ENCODE measurements at regions not wholly inside any gene's neighbourhood (a gene's known extent, or its start where the extent isn't known, plus 50 kb on each side); places are given as distances from the start of the nearest gene placed in this dataset.

DNA sequence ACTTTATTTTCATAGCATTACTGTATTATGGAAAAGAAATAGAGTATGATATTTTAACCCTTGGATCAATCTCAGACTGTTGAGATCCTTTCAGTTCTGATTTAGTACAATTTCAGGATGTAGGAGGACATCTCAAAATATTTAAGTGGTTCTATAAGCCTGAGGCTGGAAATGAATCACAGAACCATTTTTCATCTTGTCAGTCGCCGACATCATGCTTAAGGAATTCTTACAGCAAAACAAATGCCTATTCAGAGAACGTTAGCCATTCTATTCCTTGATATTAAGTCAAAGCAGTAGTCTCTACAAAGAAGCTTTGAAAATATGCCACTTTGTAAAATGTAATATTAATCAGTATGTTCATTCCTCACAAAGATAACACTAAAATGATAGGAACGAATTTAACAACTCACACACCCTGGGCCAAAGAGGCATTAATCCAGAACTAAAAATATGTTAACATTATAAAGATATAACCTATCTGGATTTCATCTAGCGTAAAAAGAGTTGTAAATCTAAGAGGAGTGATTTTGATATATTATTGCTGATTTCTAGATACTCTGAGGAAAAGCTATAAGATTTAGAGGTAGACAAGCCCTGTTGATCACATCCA is 152.0 kb downstream of the GASK1B start:
- DNase-seq (ENCODE audit: insufficient read length, low spot score) (no peak), FAIRE-seq (no peak)
- TF ChIP-seq, protein P1, sequence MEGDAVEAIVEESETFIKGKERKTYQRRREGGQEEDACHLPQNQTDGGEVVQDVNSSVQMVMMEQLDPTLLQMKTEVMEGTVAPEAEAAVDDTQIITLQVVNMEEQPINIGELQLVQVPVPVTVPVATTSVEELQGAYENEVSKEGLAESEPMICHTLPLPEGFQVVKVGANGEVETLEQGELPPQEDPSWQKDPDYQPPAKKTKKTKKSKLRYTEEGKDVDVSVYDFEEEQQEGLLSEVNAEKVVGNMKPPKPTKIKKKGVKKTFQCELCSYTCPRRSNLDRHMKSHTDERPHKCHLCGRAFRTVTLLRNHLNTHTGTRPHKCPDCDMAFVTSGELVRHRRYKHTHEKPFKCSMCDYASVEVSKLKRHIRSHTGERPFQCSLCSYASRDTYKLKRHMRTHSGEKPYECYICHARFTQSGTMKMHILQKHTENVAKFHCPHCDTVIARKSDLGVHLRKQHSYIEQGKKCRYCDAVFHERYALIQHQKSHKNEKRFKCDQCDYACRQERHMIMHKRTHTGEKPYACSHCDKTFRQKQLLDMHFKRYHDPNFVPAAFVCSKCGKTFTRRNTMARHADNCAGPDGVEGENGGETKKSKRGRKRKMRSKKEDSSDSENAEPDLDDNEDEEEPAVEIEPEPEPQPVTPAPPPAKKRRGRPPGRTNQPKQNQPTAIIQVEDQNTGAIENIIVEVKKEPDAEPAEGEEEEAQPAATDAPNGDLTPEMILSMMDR (IDR thresholded peaks at IDR 0.05; ENCODE audit: insufficient read depth, missing control alignments) = no peak

DNA sequence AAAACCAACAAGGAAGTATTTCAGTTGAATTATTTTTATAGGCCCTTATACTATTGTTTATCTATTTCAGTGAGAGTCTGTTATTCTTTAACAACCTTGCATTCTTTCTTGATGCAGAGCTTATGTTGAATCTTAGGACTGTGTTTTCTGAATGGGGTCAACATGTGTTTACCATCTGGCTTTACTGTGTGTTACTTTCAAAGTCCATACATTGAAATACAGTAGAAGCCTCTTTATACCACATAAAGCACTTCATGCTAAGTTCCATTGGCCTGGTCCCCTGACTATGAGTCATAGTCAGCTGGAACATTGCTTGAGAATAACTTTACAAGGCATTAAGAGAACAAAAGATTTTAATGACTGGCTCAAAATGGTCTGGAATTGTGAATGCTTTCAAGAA is 152.6 kb downstream of the GASK1B start:
- FAIRE-seq = no peak
- DNase-seq (ENCODE audit: insufficient read length, low spot score) = no peak
- TF ChIP-seq, protein P1 (IDR thresholded peaks at IDR 0.05; ENCODE audit: insufficient read depth, missing control alignments) = no peak

DNA sequence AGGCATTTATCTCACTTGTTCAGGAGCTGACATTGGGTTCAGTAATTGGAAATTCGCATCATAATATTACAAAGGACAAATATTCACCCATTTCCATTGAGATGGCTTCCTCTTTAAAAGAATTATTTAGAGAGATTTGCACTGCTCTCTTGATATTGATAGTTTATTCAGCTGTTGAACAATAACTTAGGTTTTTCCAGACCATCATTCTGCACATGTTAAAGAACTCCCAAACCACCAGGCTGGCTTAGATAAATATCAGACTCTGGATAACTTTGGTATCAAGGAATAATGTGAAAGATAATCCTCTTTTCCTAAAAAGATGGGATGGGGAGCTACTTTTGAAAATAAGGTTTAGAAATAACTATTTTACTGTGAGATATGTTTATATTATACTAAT is 154.0 kb downstream of the GASK1B start:
- no peak for FAIRE-seq
- DNase-seq (ENCODE audit: insufficient read length, low spot score) = no peak

DNA sequence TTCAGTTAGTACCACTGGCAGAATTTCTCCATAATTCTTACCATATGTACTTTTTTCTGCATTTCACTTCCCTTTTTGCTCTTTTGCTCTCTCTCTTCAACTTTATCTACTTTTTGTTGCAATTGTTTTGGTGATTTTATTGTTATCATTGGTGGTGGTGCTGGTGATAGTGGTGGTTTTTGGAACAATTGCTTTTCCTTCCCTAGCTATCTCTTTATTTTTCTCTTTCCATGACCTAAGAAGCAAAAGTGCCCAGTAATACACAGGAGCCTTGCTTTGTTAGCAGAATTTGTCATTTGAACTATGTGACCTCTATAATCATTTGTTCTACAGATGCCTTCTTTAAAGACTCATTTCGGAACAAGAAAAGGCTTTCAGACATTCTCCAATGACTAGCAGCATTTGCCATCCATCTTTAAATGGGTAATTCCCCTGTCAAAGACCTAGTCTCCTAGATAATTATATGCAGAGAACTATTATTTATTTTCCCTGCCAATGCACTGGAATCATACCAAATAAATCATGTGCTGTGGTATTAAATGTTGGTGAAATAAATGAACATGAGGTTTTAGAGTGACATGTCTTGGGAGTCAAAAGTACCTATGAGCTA is 154.5 kb downstream of the GASK1B start:
- TF ChIP-seq, protein P1 (IDR thresholded peaks at IDR 0.05; ENCODE audit: insufficient read depth, missing control alignments) = no peak
- FAIRE-seq = no peak
- DNase-seq (ENCODE audit: insufficient read length, low spot score) = no peak

More for the DNA sequence above, 154.0 kb downstream of the GASK1B start:
- TF ChIP-seq, protein P1 (IDR thresholded peaks at IDR 0.05; ENCODE audit: insufficient read depth, missing control alignments) = no peak

DNA sequence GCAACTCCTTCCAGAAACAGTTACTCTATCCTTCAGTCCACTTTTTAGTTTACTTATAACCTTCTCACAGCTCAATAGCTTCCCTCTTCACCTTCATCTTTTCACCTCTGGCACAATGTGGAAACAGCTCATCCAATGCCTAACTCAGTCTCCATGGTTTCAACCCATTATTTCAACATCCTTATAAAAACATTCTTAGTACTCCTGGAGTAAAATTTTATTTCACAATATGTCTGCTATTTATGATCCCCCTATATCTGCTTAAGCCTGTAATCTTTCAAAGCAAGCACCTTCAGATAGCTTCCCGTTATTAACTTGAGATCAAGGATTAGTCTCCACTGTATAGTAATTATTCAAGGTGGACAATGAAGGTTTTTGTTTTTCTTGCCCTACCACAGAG is 156.3 kb downstream of the GASK1B start:
- TF ChIP-seq, protein P1 (IDR thresholded peaks at IDR 0.05; ENCODE audit: insufficient read depth, missing control alignments) = no peak
- FAIRE-seq (no peak), DNase-seq (ENCODE audit: insufficient read length, low spot score) (no peak)

DNA sequence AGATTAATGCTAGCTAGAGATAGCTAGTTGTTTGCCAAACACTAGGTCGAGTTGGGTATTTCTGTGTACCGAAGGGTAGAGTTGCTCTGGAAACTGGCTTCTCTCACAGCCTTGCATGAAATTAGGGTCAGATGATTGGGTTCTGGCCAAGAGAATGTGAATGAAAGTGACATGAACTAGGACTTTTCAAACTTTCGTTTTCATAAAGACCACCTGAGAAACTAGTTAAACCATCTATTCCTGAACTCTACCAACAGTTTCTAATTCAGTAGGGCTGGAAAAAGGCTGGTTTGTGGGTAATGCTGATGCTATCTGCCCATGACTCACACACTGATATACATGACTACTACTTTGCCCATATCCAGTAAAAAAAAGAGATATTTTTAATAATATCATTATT is 157.6 kb downstream of the GASK1B start:
- DNase-seq (ENCODE audit: insufficient read length, low spot score) (no peak), FAIRE-seq (no peak)
- TF ChIP-seq, protein P1 (IDR thresholded peaks at IDR 0.05; ENCODE audit: insufficient read depth, missing control alignments) = no peak

DNA sequence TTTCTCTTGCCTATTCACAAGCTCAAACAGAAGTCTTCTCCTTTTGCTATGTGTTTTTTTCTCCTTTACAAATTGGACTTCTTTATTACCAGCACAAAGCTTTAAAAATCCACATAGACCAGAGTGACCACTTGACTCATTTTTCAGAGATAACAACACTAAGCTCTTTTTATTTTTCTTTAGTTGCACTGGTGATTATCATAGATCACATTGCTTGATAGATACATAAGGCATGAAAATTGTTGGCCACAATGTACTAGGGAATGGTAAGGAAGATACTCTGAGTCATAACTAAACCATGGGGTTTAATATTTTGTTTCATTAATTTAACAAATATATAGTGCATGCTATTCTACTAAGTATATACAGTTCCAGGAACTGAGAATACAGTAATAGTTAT is 159.0 kb downstream of the GASK1B start:
- FAIRE-seq (no peak), DNase-seq (ENCODE audit: insufficient read length, low spot score) (no peak)
- TF ChIP-seq, protein P1 (IDR thresholded peaks at IDR 0.05; ENCODE audit: insufficient read depth, missing control alignments) = no peak
